ENCODE measurements at regions not wholly inside any gene's neighbourhood (a gene's known extent, or its start where the extent isn't known, plus 50 kb on each side); places are given as distances from the start of the nearest gene placed in this dataset.

DNA sequence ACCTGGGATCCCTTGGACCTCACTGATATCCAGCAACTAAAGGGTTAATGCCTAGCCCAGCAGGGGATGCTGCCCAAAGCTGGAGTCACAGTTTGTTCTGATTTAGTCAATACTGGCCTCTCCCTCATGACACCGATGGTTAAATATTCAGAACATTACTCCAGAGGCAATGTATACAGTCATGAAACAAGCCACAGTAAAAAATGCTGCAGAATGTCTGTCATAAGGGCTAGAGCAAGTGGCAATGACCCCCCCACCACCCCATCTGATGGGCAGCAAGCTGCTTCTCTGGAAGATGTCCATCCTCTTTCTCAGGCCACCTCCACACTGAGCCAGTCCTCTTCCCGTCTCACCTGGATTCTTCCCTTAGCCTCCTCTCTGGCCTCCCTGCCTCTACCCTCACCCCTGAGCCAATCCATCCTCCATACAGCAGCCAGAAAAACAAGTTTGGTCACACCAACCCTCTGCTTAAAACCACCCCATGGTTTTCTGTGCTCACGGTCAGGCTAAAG lies 99.0 kb upstream of the KCNG1 start:
- DNase-seq = no peak

DNA sequence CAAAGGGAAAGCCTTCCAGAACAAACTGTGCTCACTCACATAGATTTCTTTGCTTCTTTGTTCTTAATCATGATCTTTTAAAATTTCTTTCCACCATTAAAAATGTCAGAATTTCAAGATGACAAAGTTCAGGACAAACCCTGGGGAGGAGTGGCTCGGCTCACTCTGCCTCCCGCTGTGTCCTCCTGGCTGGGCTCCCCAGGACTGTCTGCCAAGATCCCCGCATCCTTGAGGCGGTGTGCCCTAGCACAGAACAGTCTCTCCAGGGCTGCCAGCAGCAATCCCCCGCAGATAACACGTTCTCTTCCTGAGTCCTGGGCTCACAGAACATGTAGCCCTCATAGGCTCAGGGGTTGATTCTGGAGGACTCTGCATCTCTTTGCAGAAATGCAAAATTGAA lies 98.4 kb upstream of the KCNG1 start:
- DNase-seq = no peak

DNA sequence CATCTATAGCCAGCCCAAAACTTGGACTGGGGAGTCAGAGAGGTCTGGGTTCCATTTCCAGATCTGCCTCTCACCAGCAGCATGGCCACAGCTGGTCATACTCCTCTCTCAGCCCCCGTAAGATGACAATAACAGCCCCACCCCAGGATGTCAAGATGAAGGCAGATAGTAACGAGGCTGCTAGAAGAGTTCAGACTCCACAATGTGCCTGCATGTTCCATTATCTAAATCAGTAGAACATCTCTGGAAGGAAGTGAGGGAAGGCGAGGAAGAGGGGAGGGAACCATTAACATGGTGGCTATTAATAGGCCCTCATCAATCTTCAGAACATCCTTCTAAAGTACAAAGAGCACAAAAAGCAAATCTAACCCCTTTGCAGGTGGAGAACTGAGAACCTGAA lies 98.0 kb upstream of the KCNG1 start:
- DNase-seq = no peak

DNA sequence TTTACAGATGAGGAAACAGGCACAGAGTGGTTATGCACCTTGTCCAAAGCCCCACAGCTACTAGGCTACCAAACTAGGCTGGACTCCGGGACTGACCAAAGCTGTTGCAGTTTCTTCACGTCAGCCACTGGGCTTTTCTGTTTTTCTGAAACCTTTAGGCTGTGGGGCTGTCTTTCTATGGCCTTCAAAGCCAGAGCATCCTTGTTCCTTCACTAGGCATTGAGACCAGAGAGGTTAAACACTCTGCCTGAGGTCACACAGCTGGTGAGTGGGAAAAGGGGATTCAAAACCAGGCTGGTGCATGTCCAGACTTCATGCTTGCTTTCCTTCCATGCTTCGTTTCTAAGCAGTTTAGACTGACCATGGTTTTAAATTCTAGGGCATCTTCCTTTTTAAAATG lies 97.5 kb upstream of the KCNG1 start:
- DNase-seq = no peak

DNA sequence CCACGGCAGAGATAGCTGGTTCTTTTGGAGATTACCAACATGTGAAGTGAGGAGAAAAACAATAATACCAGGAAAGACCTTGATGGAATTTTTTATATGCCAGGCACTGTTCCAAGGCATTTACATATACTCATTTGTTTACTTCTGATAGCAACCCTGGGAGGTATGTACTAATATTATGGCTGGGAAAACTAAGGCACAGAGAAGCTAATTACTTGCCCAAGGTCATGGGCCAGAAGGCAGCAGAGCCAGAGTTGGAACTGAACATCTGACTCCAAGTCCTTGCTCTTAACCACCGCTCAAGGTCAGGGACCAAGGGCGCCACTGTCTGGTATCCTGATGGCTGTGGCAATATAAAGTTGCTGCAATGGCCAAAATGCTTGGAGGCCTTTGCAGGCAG lies 97.0 kb upstream of the KCNG1 start:
- no peak for DNase-seq

DNA sequence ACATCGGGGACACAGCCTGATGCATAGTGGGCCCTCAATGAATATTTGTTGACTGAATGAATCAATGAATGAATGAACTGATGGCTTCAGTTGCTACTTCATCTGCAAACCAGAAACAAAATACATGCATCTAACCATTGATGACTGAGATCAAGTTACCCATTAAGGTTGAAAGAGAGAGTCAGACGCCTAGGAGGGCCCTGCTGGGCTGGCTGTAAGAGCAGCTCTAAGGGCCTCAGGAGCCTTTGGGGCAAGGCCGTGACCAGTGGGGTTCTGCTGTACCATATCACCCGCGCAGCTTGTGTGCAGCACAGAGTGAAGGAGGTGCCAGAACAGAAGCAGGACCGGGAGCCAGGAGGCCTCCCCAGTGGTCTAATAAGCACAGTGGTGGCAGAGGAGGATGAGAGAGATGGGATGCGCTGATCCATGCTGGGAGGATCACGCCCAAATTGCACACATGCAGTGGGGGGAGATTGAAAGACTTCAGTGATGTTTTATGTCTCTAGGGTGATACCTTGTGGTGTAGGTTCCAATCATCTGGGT lies 96.1 kb upstream of the KCNG1 start:
- no peak for DNase-seq

DNA sequence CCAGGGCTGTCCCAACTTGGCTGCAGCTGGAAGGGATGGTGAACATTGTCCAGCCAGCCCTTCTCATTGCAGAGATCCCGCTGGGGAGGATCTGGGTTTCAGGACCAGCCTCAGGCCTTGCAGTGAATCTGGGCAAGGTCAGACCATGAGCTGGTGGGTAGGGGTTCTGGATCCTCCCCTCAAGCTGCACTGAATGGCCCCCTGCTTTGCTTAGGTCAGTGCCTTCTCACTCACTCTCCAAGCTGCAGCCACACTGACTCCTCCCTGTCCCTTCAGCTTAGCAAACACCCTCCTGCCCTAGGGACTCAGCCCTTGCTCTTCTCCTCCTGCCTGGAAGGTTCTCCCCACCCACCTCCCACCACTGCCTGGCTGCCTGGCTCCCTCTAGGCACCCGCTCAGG lies 95.3 kb upstream of the KCNG1 start:
- DNase-seq = no peak

DNA sequence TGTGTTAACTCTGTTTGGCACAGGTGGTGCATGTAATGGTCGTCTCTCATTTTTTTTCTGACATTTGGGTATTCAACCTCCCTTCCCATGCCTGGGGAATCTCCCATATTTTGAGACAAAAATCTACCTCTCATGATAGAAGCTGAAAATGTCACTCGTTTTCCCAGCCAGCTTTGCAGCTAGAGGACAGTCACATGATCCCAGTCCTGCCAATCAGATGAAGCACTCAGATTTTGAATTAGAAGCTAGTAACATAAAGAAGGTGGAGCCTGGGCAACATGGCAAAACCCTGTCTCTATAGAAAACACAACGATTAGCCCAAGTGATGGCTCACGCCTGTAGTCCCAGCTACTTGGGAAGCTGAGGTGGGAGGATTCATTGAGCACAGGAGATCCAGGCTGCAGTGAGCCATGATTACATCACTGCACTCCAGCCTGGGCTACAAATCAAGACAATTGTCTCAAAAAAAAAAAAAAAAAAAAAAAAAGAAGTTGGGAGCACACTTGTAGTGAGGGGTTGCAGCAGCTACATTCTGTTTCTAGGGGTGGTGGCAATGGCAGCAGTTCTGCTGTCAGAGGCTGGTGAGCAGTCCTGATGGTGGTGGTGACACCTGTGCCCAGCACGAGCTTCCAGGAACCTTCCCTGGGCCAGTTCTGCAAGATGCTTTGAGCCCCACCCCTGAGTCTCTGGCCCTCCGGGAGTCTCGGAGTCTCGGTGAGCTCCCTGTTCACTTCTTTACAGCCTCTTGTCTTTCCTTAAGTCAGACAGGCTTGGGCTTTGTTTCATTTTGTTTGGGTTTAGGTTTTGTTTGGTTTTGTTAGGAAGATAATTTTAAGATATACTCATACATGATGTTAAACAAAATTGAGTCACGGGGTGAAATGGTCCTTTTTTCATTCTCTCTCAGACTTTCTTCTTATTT lies 94.1 kb upstream of the KCNG1 start:
- no peak for DNase-seq

DNA sequence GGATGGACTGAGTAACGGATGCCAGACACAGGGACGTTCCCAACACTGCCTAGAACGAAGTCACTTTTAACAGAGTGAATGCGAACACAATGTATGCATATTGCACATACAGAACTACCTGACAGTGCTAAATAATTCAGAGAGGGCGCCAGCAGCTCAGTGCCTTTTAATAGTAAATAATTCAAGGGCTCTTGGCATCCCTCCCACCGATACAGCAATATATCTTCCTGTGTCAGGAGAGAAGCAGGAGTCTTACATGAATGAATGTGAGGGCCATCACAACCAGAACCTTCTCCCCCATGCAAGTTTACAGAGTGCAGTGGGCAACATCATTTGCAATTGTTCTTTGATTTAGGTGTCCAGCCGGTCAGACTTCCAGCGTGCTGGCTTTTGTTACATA lies 88.4 kb upstream of the KCNG1 start:
- DNase-seq = no peak

DNA sequence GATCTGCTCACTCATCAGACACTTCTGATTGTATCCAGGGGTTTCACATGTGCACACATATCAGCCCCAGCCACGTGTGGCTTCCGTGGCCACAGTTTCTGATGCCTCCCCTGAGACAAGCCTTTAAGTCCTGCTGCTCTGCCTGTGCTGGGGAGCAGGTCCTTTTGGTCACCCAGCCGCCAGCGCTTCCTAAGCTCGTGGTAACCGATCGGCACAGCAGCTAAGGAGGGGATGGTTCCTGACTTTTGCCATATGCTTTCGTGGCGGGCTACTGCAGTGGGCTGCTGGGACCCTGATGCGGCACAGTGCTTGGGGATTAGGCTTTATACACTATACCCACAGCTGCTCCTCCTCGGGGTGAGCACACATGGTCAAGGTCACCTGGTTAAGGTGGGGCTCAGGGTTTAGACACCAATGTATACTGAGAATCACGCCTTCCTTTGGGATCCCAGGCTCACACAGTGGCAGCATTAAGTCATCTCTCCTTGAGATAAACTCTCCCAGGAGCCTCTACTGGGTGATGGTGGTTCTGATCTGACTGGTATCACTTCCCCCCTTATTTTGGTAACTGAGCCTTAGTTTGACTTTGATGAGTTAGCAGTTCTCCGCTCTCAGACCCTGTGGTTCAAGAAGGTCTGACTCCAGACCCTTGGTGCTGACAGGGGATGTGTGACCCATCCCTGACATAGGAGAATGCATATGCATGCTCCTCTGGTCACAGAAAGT lies 85.9 kb upstream of the KCNG1 start:
- DNase-seq = no peak

DNA sequence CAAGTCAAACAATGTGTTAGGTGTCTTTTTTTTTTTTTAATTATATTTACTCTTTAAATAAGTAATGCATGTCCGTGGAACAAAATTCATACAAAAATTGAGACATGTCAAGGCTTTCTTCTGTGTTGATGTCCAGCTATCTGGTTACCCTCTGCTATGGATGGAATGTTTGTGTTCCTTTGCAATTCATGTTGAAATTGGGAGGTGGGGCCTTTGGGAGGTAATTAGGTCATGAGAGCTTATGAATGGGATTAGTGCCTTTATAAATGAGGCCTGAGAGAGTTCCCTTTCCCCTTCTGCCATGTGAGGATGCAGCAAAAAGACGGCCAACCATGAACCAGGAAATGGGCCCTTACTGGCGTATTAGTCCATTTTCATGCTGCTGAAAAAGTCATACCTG lies 83.1 kb upstream of the KCNG1 start:
- DNase-seq = no peak

DNA sequence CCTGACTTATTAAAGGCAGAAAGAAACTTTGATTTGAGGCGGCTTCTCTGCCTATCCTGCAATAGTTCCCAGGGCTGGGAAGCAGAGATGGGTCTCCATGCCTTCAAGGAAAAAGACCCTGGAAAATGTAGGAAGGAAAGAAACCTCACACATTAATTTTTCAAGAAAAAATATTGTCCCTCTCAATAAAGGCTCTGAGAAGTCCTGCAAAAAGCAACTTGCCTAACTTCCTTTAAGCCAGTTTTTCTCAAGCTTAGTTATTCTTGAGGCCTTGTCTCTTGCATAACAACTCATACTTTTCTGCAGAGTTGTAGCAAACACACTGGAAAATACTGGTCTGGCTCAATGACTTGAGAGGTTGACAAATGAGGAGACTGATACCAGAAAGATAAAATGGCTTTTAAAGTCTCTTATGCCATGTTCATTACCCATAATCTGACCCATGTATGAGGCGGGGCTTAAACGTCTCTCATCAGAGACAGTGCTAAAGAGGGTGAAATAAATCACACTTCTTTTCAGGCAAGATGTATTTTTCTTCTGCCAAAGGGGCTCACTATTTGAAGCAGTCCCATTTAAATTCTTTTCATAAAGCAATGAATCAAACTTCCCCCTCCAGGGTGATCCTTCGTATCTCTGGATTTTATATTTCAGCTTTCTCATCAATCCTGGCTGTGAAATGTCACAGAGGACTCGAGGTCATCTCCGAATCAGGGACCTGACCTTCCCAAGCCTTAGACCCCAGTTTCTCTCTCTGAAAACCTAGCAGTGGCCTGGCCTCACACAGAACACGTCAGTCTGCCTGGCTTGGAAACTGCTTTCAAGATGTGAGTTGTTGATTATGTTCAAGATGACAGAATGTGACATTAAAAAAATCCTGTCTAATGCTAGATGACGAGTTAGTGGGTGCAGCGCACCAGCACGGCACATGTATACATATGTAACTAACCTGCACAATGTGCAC lies 82.3 kb upstream of the KCNG1 start:
- DNase-seq = no peak

DNA sequence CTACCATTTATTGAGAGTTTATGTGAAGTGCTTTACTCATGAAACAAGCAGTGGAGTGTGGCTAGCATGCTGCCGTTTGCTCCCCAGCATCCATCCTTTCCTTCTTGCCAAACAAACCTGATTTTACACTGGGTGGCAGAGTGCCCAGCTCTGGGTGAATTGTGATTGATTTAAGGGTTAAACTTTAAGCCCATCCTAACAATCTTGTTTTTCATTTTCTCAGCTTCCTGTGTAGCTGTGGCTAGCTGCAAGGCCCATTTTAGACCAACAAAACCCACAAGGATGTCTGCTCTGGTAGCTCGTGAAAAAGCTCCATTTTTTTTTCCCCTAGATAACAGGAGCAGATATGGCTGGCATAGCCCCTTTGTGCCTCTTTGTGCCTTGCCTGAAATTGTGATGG lies 77.7 kb upstream of the KCNG1 start:
- DNase-seq = no peak

DNA sequence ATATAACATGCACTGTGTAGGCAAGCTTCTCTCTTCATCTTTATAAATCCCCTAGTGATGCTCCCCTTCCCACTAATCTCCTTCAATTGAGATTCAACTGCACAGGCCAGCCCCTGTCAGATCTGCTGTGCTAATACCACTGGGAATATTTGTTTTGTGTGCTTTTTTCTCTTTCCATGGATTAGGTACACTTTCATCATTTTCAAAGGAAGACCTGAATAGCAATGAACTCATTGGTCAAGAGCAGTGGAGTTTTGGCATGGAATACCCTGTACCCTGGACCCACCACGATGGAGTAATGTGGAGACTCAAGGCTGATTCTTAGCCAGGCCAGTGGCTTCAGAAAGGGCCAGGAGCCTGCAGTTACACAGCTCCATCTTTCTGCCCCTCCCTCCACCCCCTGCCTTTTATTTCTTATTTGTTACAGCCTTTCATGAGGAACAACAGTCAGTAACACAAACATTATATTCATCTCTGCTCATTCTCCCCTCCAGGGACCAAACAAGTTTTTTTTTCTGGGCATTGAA lies 75.4 kb upstream of the KCNG1 start:
- DNase-seq = no peak

DNA sequence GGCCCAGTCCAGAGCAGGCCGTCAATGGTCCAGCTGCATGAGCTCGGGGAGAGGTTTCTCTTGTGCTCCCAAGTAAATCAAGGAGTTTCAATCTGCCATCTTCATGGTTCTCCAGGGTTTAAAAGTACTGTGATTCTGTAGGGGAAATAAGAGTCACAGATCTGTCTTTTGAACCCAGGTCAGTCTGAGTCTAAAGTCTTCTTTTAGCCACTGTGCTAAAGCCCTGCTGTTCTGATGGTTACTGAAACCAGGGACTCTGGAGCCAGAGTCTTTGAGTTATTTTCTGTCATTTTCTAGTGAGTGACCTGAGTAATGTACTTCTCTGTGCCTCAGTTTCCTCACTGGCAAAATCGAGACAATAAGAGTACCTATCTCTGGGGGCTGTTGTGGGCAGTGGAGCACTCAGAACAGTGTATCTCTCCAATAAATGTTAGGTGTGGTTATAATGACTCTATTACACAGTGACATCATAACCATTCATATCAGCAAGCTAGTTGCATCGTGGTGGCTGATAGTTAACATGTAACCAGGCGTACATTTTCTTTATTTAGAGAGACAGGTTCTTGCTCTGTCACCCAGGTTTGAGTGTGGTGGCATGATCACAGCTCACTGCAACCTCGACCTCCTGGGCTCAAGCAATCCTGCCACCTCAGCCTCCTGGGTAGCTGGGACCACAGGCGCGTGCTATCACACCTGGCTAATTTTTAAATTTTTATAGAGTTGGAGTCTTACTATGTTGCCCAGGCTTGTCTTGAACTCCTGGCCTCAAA lies 74.6 kb upstream of the KCNG1 start:
- DNase-seq = no peak

DNA sequence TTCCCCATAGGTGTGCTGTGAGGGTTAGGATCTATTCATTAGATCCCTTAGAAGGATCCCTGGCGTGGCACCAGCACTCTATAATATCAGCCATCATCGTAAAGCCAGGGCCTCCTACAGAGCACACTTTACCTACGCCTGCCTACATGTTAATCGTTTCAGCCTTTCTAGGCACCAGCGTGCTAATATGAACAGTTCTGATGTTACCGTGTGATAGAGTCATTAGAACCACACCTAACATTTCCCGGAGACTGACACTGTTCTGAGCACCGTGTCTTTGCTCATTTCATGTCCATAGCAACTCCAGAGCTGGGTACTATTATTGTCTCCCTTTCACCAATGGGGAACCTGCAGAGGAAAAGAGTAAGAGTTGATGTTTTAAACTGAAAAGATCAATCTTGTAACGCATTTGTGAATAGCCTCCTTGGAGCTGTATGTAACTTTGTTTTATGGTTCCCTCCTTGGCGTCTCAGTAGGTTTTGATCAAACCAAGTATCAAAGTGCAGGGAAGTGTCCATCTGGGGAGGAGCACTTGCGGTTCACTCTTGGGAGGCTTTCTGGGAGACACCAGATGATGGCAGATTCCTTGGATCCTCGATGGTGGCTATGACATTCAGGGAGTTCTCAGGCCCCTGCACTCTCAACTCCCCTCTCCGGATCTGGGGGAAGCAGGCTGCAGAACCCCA lies 73.8 kb upstream of the KCNG1 start:
- no peak for DNase-seq

DNA sequence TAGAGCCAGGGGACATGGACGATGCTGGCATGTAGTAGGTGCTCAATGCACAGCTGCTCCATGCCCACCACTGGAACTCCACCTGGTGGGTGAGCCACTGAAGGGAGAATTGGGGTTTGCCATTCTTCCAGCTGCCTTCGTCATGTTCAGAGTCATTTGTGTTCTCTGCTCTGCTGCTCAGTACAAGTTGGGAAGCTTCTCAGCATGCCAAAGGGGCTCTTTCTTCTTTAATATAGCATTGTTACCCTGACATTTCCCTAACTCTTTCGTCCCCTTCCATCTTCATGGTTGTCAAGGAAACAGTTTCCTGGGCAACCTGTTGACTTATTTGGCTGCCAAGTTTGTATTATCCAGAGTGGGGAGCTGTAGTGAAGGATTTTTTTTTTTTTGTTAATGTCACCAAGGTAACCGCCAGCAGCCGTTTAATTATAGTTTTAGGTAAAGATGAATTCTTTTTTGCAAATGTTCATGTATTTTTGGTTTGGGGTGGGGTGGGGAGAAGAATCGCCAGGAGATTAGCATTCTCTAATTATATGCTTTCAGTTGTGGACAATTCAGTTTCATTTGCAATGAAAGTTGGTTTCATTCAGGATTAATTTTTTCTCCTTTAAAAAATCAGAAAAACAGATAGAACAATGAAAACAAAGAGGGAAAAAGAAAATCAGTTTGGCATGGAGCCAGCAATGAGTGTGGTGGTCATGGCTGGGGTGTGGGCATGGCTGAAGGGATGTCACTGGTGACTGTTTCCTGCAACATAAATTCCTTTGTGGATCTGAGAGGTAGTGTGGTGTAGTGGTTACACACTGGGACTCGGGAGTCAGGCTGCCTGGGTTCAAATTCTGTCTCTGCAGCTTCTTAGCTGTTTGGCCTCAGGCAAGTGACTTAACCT lies 73.0 kb upstream of the KCNG1 start:
- no peak for DNase-seq

DNA sequence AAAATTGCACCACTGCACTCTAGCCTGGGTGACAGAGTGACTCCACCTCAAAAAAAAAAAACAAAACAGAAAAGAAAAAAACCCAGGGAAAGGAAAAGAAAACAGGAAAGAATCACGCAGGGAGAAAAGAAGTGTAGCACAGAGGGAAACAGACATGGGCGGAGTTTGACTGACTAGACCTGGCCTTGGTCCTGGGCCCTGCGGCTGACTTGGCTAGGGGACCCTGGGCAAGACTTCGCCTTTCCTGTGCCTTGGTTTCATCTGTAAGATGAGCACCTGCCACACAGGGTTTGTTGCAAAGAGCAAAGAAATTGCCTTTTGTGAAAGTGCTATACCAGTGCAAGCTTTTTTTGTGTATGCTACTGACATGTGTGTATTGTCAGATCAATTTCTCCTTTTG lies 71.3 kb upstream of the KCNG1 start:
- DNase-seq = no peak

DNA sequence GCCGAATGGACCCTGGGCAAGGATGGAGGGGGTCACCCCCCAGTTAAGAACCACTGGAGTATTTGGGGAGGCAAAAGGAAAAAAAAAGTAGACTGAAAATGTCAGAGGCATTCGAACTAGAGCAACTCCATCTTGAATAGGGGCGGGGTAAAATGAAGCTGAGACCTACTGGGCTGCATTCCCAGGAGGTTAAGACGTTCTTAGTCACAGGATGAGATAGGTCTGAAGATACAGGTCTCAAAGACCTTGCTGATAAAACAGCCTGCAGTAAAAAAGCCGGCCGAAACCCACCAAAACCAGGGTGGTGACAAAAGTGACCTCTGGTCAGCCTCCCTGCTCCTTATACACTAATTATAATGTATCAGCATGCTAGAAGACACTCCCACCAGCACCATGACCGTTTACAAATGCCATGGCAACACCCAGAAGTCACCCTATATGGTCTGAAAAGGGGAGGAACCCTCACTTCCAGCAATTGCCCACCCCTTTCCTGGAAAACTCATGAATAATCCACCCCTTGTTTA lies 70.4 kb upstream of the KCNG1 start:
- DNase-seq = no peak

DNA sequence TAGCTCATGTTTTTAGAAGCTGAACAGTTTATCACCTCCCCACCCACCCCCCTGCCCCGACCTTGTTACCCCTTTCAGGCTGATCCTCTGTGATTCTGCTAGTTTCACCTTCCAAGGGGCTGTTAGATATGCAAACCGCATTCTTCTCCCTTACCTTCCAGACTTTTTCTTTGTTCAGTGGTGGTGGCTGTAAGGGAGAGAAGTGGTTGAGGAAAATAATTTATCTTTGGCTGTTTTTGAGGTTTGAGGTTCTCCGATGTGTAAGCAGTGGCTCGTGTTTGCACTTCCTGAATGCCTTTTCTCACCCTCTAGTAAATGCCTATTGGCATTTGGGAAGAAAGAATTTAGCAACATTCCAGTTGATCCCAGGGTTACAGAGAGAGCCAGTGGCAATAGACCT lies 69.4 kb upstream of the KCNG1 start:
- DNase-seq = no peak

All from T1000 (cell line).